ENCODE measurements at regions not wholly inside any gene's neighbourhood (a gene's known extent, or its start where the extent isn't known, plus 50 kb on each side); places are given as distances from the start of the nearest gene placed in this dataset.

DNA sequence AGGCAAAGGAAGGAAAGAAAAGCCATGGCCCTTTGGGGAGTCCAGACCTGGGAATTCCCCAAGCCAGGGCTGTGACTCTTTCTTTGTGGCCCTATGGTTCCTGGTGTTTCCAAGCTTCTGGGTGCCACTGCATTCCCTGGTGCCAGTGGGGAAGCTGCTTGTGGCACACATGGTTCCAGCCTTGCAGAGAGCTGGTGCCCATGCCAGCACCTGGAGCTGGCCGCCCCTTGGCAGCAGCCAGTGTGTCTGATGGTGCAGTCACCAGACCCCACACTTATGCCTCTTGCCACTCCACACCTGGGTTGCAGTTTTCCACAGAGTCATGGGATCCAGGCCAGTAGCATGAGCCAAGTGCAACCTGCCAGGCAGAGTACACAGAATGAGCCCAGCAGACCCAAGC is 1495.3 kb upstream of the NUDT12 start:
- Histone ChIP-seq H3K9ac (ENCODE audit: control insufficient read depth, extremely low read depth, insufficient read depth, low read length) (no peak overlapping the region), H4K20me1 (ENCODE audit: control insufficient read depth, extremely low read depth, insufficient read depth, low read length) (no peaks in the 10 kb centered on the region), H2AFZ (ENCODE audit: control insufficient read depth, low read length) (no peak overlapping the region), H3K79me2 (ENCODE audit: control insufficient read depth, insufficient read depth, low read length) (no peaks in the 10 kb centered on the region), H3K9me3 (ENCODE audit: control insufficient read depth, low read depth, low read length) (peaks cover 5% of the 10 kb centered on the region), H3K9me1 (ENCODE audit: control insufficient read depth, extremely low read depth, insufficient read depth, low read length) (no peaks in the 10 kb centered on the region), H3K27me3 (ENCODE audit: control insufficient read depth, extremely low read depth, insufficient read depth, low read length) (no peaks in the 10 kb centered on the region), H3K27ac (ENCODE audit: control insufficient read depth, insufficient read depth, low read length) (no peak overlapping the region), H3K4me2 (ENCODE audit: control insufficient read depth, extremely low read depth, insufficient read depth, low read depth, low read length) (no peak overlapping the region), H3K4me3 (ENCODE audit: control insufficient read depth in 2 of 3, extremely low read depth in 1 of 3, insufficient read depth in 2 of 3, low read depth in 1 of 3, low read length in 3 of 3) (no peak overlapping the region), H3K36me3 (ENCODE audit: control insufficient read depth in 2 of 2, extremely low read depth in 1 of 2, insufficient read depth in 2 of 2, low read length in 2 of 2) (no peaks in the 10 kb centered on the region), H3K4me1 (ENCODE audit: control insufficient read depth, extremely low read depth, insufficient read depth, low read length) (no peaks in the 10 kb centered on the region)
- TF ChIP-seq EZH2 (IDR thresholded peaks at IDR 0.05; ENCODE audit: low read length), result no peak
- TF ChIP-seq, protein P1, sequence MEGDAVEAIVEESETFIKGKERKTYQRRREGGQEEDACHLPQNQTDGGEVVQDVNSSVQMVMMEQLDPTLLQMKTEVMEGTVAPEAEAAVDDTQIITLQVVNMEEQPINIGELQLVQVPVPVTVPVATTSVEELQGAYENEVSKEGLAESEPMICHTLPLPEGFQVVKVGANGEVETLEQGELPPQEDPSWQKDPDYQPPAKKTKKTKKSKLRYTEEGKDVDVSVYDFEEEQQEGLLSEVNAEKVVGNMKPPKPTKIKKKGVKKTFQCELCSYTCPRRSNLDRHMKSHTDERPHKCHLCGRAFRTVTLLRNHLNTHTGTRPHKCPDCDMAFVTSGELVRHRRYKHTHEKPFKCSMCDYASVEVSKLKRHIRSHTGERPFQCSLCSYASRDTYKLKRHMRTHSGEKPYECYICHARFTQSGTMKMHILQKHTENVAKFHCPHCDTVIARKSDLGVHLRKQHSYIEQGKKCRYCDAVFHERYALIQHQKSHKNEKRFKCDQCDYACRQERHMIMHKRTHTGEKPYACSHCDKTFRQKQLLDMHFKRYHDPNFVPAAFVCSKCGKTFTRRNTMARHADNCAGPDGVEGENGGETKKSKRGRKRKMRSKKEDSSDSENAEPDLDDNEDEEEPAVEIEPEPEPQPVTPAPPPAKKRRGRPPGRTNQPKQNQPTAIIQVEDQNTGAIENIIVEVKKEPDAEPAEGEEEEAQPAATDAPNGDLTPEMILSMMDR (optimal IDR thresholded peaks at IDR 0.05 in 1 of 3, IDR thresholded peaks at IDR 0.05 in 1 of 3, conservative IDR thresholded peaks at IDR 0.05 in 1 of 3; ENCODE audit: extremely low read depth in 1 of 3, insufficient read depth in 2 of 3, low read length in 3 of 3), result no peak
- DNase-seq (ENCODE audit: low read depth, low spot score) (no peak), FAIRE-seq (no peak)
- dilution Hi-C loops (cut with MboI; ENCODE audit: extremely low pct_ligation_motif_present, low sequenced_read_pairs), result no loop called here

DNA sequence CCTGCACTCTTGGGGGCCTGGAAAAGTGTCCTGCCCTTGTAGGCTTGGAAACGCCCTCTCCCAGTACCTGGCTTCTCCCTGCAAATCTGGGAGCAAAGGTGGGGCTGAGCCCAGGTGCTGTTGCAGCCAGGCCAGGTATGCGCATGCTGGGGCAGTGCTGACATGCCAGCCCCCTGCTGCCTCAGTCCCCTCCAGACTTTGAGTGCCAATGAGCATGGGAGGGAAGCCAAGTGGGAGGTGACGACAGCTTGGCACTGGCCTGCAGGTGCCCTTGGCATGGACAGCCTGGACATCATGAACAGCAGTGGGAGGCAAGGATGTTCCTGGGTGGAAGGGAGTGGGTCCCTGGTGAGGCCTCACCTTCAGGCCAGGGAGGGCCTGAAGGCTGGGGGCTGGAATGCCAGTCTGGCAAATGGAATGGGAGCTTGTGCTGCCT is 1494.4 kb upstream of the NUDT12 start:
- DNase-seq (ENCODE audit: low read depth, low spot score), result no peak
- Histone ChIP-seq H3K79me2 (ENCODE audit: control insufficient read depth, insufficient read depth, low read length) (no peaks in the 10 kb centered on the region), H3K9ac (ENCODE audit: control insufficient read depth, extremely low read depth, insufficient read depth, low read length) (no peak overlapping the region), H3K36me3 (ENCODE audit: control insufficient read depth in 2 of 2, extremely low read depth in 1 of 2, insufficient read depth in 2 of 2, low read length in 2 of 2) (no peaks in the 10 kb centered on the region), H3K4me1 (ENCODE audit: control insufficient read depth, extremely low read depth, insufficient read depth, low read length) (no peaks in the 10 kb centered on the region), H4K20me1 (ENCODE audit: control insufficient read depth, extremely low read depth, insufficient read depth, low read length) (no peaks in the 10 kb centered on the region), H3K27me3 (ENCODE audit: control insufficient read depth, extremely low read depth, insufficient read depth, low read length) (no peaks in the 10 kb centered on the region), H3K9me3 (ENCODE audit: control insufficient read depth, low read depth, low read length) (peaks cover 5% of the 10 kb centered on the region), H3K4me2 (ENCODE audit: control insufficient read depth, extremely low read depth, insufficient read depth, low read depth, low read length) (no peak overlapping the region), H2AFZ (ENCODE audit: control insufficient read depth, low read length) (no peak overlapping the region), H3K4me3 (ENCODE audit: control insufficient read depth in 2 of 3, extremely low read depth in 1 of 3, insufficient read depth in 2 of 3, low read depth in 1 of 3, low read length in 3 of 3) (no peak overlapping the region), H3K27ac (ENCODE audit: control insufficient read depth, insufficient read depth, low read length) (no peak overlapping the region), H3K9me1 (ENCODE audit: control insufficient read depth, extremely low read depth, insufficient read depth, low read length) (no peaks in the 10 kb centered on the region)
- dilution Hi-C loops (cut with MboI; ENCODE audit: extremely low pct_ligation_motif_present, low sequenced_read_pairs), result no loop called here
- FAIRE-seq, result no peak
- TF ChIP-seq, protein P1 (optimal IDR thresholded peaks at IDR 0.05 in 1 of 3, IDR thresholded peaks at IDR 0.05 in 1 of 3, conservative IDR thresholded peaks at IDR 0.05 in 1 of 3; ENCODE audit: extremely low read depth in 1 of 3, insufficient read depth in 2 of 3, low read length in 3 of 3), result no peak
- no peak for TF ChIP-seq EZH2 (IDR thresholded peaks at IDR 0.05; ENCODE audit: low read length)
